ENCODE measurements at regions not wholly inside any gene's neighbourhood (a gene's known extent, or its start where the extent isn't known, plus 50 kb on each side); places are given as distances from the start of the nearest gene placed in this dataset.

DNA sequence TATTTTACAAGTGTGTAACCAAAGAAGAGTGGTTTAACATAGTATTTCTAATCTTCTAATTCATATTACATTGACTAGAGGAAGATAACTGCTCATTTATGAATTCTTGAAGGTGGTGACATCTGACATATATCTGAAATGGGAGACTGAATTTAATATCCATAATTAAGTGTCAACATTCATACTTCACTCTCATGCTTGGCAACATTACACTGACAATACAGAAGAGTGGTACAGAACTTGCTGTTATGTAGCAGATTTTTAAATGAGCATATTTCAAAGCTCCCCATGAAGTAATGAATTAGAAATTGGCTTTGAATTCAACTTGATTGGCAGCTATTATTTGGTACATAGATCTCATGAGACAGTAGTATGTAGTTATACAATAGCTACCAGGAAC lies 125.8 kb upstream of the POT1 start:
- FAIRE-seq (no peak), DNase-seq (ENCODE audit: low read depth in 1 of 2, low spot score in 1 of 2) (no peak), ATAC-seq (no peak)
- CTCF ChIA-PET: interaction anchor here (0.5 kb wide), 1 partner anchor 95 kb away, joined by 3 read pairs; no protein-coding TSS in a partner anchor
- H3K4me2 ChIP-seq: no peak overlapping the region
- TF ChIP-seq FOXS1 (CRISPR knock-in tag; IDR thresholded peaks at IDR 0.05) (no peak), RAD21 (conservative IDR thresholded peaks at IDR 0.05 in 1 of 2, IDR thresholded peaks at IDR 0.05 in 1 of 2) (no peak), POLR2A (IDR thresholded peaks at IDR 0.05; ENCODE audit: low read length) (no peak), SREBF2 (IDR thresholded peaks at IDR 0.05) (no peak), BHLHE40 (IDR thresholded peaks at IDR 0.05; ENCODE audit: low read depth, low read length) (no peak), TP53 (CRISPR knock-in tag; IDR thresholded peaks at IDR 0.05) (no peak), SMC3 (IDR thresholded peaks at IDR 0.05) (no peak), RARB (CRISPR knock-in tag; IDR thresholded peaks at IDR 0.05) (no peak), ZFP36 (IDR thresholded peaks at IDR 0.05; ENCODE audit: borderline replicate concordance, partially characterized antibody) (no peak), ZNF302 (CRISPR knock-in tag; IDR thresholded peaks at IDR 0.05) (no peak), HOXB13 (CRISPR knock-in tag; IDR thresholded peaks at IDR 0.05; ENCODE audit: low read depth) (no peak), NR3C1 (IDR thresholded peaks at IDR 0.05) (no peak), HEYL (CRISPR knock-in tag; IDR thresholded peaks at IDR 0.05) (no peak), GATA3 (IDR thresholded peaks at IDR 0.05; ENCODE audit: borderline replicate concordance) (no peak), POLR2AphosphoS2 (conservative IDR thresholded peaks at IDR 0.05; ENCODE audit: low read length) (no peak), ESRRA (IDR thresholded peaks at IDR 0.05; ENCODE audit: borderline replicate concordance, low read length) (no peak), EHF (CRISPR knock-in tag; IDR thresholded peaks at IDR 0.05) (no peak), CBX8 (IDR thresholded peaks at IDR 0.05) (no peak)
- TF ChIP-seq, protein P1, sequence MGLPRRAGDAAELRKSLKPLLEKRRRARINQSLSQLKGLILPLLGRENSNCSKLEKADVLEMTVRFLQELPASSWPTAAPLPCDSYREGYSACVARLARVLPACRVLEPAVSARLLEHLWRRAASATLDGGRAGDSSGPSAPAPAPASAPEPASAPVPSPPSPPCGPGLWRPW (IDR thresholded peaks at IDR 0.05): no peak
- TF ChIP-seq, protein P2, sequence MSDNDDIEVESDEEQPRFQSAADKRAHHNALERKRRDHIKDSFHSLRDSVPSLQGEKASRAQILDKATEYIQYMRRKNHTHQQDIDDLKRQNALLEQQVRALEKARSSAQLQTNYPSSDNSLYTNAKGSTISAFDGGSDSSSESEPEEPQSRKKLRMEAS (IDR thresholded peaks at IDR 0.05): no peak
- POLR2A ChIA-PET: no interaction called here
- H3K27ac ChIP-seq: no peak overlapping the region
- no peak overlapping the region for H3K4me3 ChIP-seq
- H3K9me3 ChIP-seq: no peaks in the 10 kb centered on the region
- H3K4me1 ChIP-seq: no peaks in the 10 kb centered on the region

DNA sequence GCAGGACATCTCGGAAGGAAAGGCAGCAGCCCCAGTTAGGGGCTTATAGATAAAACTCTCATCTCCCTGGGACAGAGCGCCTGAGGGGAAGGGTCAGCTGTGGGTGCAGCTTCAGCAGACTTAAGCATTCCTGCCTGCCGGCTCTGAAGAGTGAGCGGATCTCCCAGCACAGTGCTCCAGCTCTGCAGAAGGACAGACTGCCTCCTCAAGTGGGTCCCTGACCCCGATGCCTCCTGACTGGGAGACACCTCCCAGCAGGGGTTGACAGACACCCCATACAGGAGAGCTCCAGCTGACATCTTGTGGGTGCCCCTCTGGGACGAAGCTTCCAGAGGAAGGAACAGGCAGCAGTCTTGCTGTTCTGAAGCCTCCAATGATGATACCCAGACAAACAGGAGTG lies 117.1 kb upstream of the POT1 start:
- Histone ChIP-seq H3K4me2 (no peak overlapping the region), H3K4me3 (no peak overlapping the region), H3K9me3 (no peaks in the 10 kb centered on the region), H3K4me1 (no peaks in the 10 kb centered on the region), H3K27ac (no peak overlapping the region)
- CTCF ChIA-PET: interaction anchor here (1.8 kb wide), 1 partner anchor 13 kb away, joined by 6 read pairs; no protein-coding TSS in a partner anchor
- FAIRE-seq: no peak
- TF ChIP-seq POLR2AphosphoS2 (conservative IDR thresholded peaks at IDR 0.05; ENCODE audit: low read length) (no peak), RNF2 (IDR thresholded peaks at IDR 0.05; ENCODE audit: borderline replicate concordance, low read depth) (no peak), JUN (IDR thresholded peaks at IDR 0.05) (no peak), HOXB5 (CRISPR knock-in tag; IDR thresholded peaks at IDR 0.05) (no peak)
- 33% methylated on average over 1 of the region's 6 CpGs for WGBS (ENCODE audit: missing lambda C conversion rate)
- no peak for ATAC-seq
- POLR2A ChIA-PET: no interaction called here
- no peak for DNase-seq (ENCODE audit: low read depth in 1 of 2, low spot score in 1 of 2)

DNA sequence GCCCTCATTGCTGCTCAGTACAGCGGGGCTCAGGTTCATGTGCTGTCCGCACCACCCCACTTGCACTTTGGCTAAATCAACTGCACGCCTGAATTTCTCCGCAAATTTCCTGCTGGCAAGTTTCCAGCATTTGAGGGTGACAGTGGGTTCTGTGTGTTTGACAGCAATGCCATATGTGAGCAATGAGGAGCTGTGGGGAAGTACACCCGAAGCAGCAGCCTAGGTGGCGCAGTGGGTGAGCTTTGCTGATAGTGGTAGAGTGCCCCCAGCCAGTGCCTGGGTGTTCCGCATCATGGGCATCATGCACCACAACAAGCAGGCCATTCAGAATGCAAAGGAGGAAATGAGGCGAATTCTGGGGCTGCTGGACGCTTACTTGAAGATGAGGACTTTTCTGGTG lies 103.9 kb upstream of the POT1 start:
- no peak for TF ChIP-seq EHMT2 (IDR thresholded peaks at IDR 0.05; ENCODE audit: low read depth)
- TF ChIP-seq RAD21 (conservative IDR thresholded peaks at IDR 0.05 in 1 of 2, IDR thresholded peaks at IDR 0.05 in 1 of 2): no peak
- TF ChIP-seq BHLHE40 (IDR thresholded peaks at IDR 0.05; ENCODE audit: low read depth, low read length): no peak
- no peak for TF ChIP-seq RCOR1 (IDR thresholded peaks at IDR 0.05; ENCODE audit: low read depth, low read length)
- TF ChIP-seq, protein P3, sequence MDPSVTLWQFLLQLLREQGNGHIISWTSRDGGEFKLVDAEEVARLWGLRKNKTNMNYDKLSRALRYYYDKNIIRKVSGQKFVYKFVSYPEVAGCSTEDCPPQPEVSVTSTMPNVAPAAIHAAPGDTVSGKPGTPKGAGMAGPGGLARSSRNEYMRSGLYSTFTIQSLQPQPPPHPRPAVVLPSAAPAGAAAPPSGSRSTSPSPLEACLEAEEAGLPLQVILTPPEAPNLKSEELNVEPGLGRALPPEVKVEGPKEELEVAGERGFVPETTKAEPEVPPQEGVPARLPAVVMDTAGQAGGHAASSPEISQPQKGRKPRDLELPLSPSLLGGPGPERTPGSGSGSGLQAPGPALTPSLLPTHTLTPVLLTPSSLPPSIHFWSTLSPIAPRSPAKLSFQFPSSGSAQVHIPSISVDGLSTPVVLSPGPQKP (IDR thresholded peaks at IDR 0.05; ENCODE audit: low read depth, low read length): no peak
- TF ChIP-seq, protein P4, sequence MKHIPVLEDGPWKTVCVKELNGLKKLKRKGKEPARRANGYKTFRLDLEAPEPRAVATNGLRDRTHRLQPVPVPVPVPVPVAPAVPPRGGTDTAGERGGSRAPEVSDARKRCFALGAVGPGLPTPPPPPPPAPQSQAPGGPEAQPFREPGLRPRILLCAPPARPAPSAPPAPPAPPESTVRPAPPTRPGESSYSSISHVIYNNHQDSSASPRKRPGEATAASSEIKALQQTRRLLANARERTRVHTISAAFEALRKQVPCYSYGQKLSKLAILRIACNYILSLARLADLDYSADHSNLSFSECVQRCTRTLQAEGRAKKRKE (CRISPR knock-in tag; IDR thresholded peaks at IDR 0.05; ENCODE audit: low read depth): no peak
- TF ChIP-seq, protein P1 (IDR thresholded peaks at IDR 0.05): no peak
- TF ChIP-seq, protein P5, sequence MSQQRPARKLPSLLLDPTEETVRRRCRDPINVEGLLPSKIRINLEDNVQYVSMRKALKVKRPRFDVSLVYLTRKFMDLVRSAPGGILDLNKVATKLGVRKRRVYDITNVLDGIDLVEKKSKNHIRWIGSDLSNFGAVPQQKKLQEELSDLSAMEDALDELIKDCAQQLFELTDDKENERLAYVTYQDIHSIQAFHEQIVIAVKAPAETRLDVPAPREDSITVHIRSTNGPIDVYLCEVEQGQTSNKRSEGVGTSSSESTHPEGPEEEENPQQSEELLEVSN (IDR thresholded peaks at IDR 0.05; ENCODE audit: borderline replicate concordance, low read depth): no peak
- no peak for TF ChIP-seq JUNB (IDR thresholded peaks at IDR 0.05)
- TF ChIP-seq HOXB5 (CRISPR knock-in tag; IDR thresholded peaks at IDR 0.05): no peak
- no peak for TF ChIP-seq GATA3 (IDR thresholded peaks at IDR 0.05; ENCODE audit: borderline replicate concordance)
- TF ChIP-seq RNF2 (IDR thresholded peaks at IDR 0.05; ENCODE audit: borderline replicate concordance, low read depth): no peak
- no peak for TF ChIP-seq MAFK (IDR thresholded peaks at IDR 0.05; ENCODE audit: partially characterized antibody)
- POLR2A ChIA-PET: no interaction called here
- DNase-seq (ENCODE audit: low read depth in 1 of 2, low spot score in 1 of 2) (peak in 1 of 2 experiments; percentile 11), FAIRE-seq (no peak), ATAC-seq (peak in 1 of 2 experiments; percentile 61; a peak in 2 of 6 replicates)
- Histone ChIP-seq H3K4me3 (no peak overlapping the region), H3K27ac (no peak overlapping the region), H3K4me1 (no peaks in the 10 kb centered on the region), H3K4me2 (no peak overlapping the region), H3K9me3 (no peaks in the 10 kb centered on the region)
- CTCF ChIA-PET: interaction anchor here (1.0 kb wide), 1 partner anchor 122 kb away, joined by 4 read pairs; no protein-coding TSS in a partner anchor
- 44% methylated on average over 9 of the region's 9 CpGs for WGBS (ENCODE audit: missing lambda C conversion rate)
